ENCODE measurements at regions not wholly inside any gene's neighbourhood (a gene's known extent, or its start where the extent isn't known, plus 50 kb on each side); places are given as distances from the start of the nearest gene placed in this dataset.

- H3K9me3 ChIP-seq (ENCODE audit: severe bottlenecking), result no peaks in the 10 kb centered on the region
- H3K4me3 ChIP-seq (ENCODE audit: low read depth, low read length), result no peak overlapping the region
- H3K27me3 ChIP-seq (ENCODE audit: insufficient read depth, low read depth, severe bottlenecking), result no peaks in the 10 kb centered on the region
- H3K27ac ChIP-seq, result peak overlapping the region; percentile 47
- TF ChIP-seq CTCF (IDR thresholded peaks at IDR 0.05; ENCODE audit: low read depth, low read length), result no peak
- peak; percentile 25 for DNase-seq
- H3K36me3 ChIP-seq, result no peaks in the 10 kb centered on the region
These were observed 448.7 kb downstream of the TAFA4 start for GRCh38 chr3:68483601-68484000.

- Histone ChIP-seq H3K27me3 (ENCODE audit: insufficient read depth, low read depth, severe bottlenecking) (no peaks in the 10 kb centered on the region), H3K9me3 (ENCODE audit: severe bottlenecking) (no peaks in the 10 kb centered on the region), H3K4me3 (ENCODE audit: low read depth, low read length) (no peak overlapping the region), H3K27ac (peak overlapping the region; percentile 47; the same call in 1 of the 2 replicates), H3K36me3 (no peaks in the 10 kb centered on the region)
- no peak for TF ChIP-seq CTCF (IDR thresholded peaks at IDR 0.05; ENCODE audit: low read depth, low read length)
- DNase-seq, result no peak
These were observed 449.3 kb downstream of the TAFA4 start for GRCh38 chr3:68483041-68483440.

- TF ChIP-seq CTCF (IDR thresholded peaks at IDR 0.05; ENCODE audit: low read depth, low read length), result no peak
- Histone ChIP-seq H3K4me3 (ENCODE audit: low read depth, low read length) (no peak overlapping the region), H3K27me3 (ENCODE audit: insufficient read depth, low read depth, severe bottlenecking) (no peaks in the 10 kb centered on the region), H3K27ac (no peak overlapping the region), H3K9me3 (ENCODE audit: severe bottlenecking) (no peaks in the 10 kb centered on the region), H3K36me3 (no peaks in the 10 kb centered on the region)
- no peak for DNase-seq
These were observed 449.8 kb downstream of the TAFA4 start for GRCh38 chr3:68482565-68482964.

GRCh38 chr3:68479779-68480178, 452.6 kb downstream of the TAFA4 start:
- no peaks in the 10 kb centered on the region for H3K9me3 ChIP-seq (ENCODE audit: severe bottlenecking)
- no peak for TF ChIP-seq CTCF (IDR thresholded peaks at IDR 0.05; ENCODE audit: low read depth, low read length)
- H3K27ac ChIP-seq, result no peak overlapping the region
- DNase-seq, result no peak
- no peaks in the 10 kb centered on the region for H3K36me3 ChIP-seq
- no peaks in the 10 kb centered on the region for H3K27me3 ChIP-seq (ENCODE audit: insufficient read depth, low read depth, severe bottlenecking)
- H3K4me3 ChIP-seq (ENCODE audit: low read depth, low read length), result no peak overlapping the region

- H3K9me3 ChIP-seq (ENCODE audit: severe bottlenecking), result no peaks in the 10 kb centered on the region
- no peak for TF ChIP-seq CTCF (IDR thresholded peaks at IDR 0.05; ENCODE audit: low read depth, low read length)
- H3K4me3 ChIP-seq (ENCODE audit: low read depth, low read length), result no peak overlapping the region
- DNase-seq, result no peak
- H3K27ac ChIP-seq, result no peak overlapping the region
- no peaks in the 10 kb centered on the region for H3K36me3 ChIP-seq
- no peaks in the 10 kb centered on the region for H3K27me3 ChIP-seq (ENCODE audit: insufficient read depth, low read depth, severe bottlenecking)
These were observed 463.5 kb downstream of the TAFA4 start for GRCh38 chr3:68468695-68469375.

- Histone ChIP-seq H3K27ac (no peak overlapping the region), H3K36me3 (no peaks in the 10 kb centered on the region), H3K4me3 (ENCODE audit: low read depth, low read length) (no peak overlapping the region), H3K9me3 (ENCODE audit: severe bottlenecking) (no peaks in the 10 kb centered on the region), H3K27me3 (ENCODE audit: insufficient read depth, low read depth, severe bottlenecking) (no peaks in the 10 kb centered on the region)
- TF ChIP-seq CTCF (IDR thresholded peaks at IDR 0.05; ENCODE audit: low read depth, low read length), result no peak
- no peak for DNase-seq
These were observed 464.9 kb downstream of the TAFA4 start for GRCh38 chr3:68467465-68467864.
